Hematopoietic multipotent progenitor cell treated with erythropoietin and hydrocortisone succinate and interleukin-3 and kit ligand, for 8 days (in vitro differentiated cells): ENCODE measurements at regions not wholly inside any gene's neighbourhood (a gene's known extent, or its start where the extent isn't known, plus 50 kb on each side); places are given as distances from the start of the nearest gene placed in this dataset.
A peak's percentile ranks its signal among the peaks of the same experiment; 100 is the strongest.

ENCODE experiments used
- DNase-seq: peaks from one replicate; pipeline ENCODE4 v3.0.0-alpha.2; 2015

DNA sequence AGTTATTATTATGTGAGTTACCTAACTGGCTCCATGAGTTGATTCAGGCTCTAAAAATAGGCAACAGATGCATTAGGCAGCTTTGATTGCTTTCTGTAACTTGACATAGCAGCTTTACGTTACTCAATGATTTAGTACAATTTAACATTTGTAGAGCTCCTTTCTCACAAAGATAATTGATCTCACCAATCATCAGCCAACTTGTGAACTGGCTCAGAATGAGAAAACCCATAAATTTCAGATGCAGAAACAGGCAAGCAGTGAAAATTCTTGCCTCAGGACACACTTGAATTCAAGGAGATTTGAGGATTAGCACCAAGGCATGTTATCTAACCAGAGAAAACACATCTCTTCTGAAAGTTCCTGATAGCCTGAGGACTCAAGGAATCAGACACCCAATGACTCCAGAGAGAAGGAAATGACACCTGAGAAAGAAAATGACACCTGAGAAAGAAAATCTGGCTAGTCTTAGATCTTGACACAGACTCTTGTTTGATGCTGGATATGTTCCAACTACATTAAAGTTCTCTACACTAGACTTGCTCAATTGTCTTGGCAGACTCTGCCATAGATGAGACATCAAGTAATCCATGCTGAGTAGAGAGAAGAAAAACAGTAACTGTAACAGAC lies 315.1 kb upstream of the CBLB start:
- DNase-seq = no peak

DNA sequence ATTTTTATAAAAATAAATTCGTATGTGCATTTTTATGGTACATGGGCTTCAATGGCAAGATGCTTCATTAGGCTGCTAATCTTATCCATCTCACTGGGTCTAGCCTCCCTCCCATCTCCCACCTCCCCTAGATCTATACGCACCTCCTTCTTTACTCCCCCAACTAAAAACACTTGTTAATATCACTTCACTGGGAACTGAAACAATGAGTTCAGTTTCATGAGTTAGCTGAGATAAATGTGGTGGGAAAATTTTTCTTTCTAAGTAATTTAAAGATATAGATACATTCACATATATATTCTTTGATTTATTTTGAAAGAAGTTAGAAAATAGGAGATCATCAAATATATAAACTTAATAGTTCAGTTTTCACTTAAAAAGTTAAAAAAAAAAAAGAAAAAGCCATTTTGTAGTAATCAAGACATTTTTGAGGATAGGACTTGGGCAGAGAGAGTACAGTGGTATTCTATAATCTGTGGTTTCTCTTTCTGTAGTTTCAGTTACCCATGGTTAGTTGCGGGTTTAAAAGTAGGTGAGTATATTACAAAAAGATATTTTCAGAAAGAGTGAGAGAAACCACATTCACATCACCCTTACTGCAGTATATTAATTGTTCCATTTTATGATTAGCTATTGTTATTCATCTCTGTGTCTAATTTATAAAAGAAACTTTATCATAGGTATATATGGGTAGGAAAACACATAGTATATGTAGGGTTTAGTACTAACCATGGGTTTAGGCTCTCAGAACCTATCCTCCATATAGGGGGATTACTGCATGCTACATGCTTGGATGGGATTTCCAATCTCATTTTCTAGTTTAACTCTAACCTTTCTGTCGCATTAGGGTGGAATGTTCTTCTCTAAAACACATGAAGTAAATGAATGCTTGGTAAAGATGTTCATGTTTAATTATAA lies 316.0 kb upstream of the CBLB start:
- no peak for DNase-seq

DNA sequence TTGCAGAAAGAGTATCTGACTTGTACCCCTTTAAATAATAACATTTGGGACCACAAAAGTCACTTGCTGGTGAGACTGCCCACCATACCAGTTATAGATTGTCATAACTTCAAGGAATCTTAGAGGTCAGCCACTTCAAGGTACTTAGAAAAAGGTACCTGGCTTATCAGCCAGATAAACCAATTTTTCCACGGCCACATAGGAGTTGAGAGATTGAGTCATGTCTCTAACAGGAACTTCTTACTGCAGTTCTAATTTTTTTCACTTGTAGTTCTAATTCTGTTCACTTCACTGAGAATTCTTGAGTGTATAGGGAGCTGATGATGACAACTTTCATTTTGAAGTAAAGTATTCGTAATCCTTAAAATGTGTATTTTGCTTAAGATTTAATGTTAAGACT lies 317.1 kb upstream of the CBLB start:
- DNase-seq = no peak

DNA sequence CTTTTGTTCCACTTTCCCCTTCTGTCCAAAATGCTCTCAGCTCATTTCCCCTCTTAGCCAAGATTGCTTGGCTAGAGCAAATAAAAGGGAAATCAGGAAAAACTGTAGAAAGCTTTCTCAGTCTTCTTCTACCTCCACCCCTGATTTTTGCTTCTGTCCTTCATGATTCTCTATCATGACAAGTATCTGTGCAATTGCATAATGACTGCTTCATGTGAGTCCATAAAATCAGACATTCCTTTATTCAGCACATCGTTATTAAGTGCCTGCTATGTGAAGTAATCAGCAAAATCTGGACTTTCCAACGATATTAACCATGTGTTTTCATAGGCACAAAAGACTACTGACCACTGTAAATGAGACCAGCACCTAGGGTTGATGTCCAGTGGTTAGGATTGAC lies 321.5 kb upstream of the CBLB start:
- DNase-seq = no peak

DNA sequence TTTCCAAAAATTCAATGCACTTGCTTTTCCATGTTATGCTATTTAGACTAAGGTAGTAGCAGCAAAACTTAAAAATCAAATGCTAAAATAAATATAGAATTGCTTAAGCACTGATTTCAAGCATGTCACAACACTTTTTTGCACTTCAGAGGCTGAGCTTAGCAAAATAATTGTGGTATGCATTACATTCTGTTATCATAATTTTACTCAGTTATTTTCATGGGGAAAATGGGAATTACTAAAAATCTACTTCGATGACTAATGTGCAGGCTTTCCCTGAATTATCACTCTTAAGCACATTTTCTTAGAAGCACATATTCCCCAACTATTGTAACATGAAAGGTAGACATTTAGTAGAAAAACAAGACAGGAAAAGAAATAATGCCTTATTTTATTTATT lies 322.4 kb upstream of the CBLB start:
- no peak for DNase-seq

DNA sequence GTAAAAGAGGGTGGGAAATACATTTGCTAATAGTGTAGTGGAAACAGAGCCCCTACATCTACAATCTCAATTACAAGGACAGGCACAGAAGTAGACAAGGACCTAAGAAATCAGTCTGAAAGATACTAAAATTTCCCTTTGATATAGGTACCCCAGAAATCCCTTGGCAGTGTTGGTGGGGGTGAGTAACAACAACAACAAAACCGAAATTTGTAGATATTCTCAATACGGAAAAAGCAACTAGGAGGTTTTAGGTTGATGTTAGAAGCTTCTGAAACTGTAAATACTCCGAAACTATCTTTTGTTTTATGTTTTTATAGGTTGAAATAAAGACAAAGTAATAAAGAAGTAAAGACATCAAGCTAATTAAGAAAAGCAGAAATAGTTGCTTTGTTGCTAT lies 323.1 kb upstream of the CBLB start:
- no peak for DNase-seq

GRCh38 chr3:106193876-106194275 lies 325.1 kb upstream of the CBLB start:
- no peak for DNase-seq

DNA sequence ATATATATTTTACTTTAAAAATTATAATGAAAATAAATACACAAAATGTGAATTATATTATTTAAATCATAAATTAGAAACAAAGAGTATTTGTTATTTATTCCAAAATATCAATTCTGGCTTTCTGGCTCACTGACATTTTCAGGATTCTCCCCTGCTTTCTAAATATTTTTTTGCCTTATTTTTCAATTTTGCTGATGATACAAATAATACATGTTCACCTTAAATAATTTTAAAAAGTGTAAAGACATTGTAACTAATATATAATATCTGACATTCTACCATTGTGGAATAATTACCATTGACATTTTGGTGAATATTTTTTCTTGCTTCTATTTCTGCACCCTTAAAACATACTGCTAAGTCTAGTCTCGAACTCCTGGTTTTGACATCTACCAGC lies 325.9 kb upstream of the CBLB start:
- no peak for DNase-seq

GRCh38 chr3:106197532-106198194 lies 328.9 kb upstream of the CBLB start:
- peak; percentile 19 for DNase-seq

GRCh38 chr3:106204160-106204868 lies 335.5 kb upstream of the CBLB start:
- no peak for DNase-seq

DNA sequence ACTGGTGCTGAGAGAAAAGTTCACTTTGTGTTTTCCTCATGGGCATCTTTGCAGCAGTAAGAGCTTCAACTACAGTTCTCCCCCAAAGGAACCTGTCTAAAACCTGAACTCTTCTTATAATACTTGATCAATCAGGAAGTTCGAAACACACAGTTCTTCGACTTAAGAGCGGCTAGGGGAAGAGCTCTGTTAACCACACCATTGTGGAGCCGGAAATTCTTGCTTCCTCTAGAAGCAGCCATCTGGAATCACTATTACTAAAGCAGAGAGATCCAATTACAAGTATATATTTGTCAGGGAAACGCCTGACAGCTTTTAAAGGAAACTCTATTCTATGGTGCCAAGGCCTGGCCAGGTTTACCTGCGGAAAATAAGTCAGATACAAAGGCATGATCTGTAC lies 337.3 kb upstream of the CBLB start:
- DNase-seq = no peak

GRCh38 chr3:106206613-106207012 lies 337.8 kb upstream of the CBLB start:
- DNase-seq = no peak

DNA sequence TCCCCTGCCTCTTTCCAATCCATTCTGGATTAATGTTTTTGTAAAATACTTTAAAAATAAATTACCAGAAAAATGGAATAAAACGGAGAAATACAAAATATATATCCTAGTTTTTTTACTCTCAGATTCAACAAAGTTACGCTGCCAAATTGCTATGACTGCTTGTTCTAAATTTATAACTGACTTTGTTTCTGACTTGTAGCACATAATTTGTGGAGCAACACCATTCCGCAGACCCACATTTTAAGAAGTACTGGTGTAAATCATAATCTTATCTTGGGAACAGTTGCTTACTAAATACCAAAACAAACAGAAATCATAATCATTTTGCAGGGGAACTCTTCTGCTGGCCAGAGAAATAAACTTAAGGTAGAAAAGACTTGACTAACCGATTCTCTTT lies 339.4 kb upstream of the CBLB start:
- no peak for DNase-seq

GRCh38 chr3:106208967-106209366 lies 340.2 kb upstream of the CBLB start:
- peak; percentile 4 for DNase-seq

DNA sequence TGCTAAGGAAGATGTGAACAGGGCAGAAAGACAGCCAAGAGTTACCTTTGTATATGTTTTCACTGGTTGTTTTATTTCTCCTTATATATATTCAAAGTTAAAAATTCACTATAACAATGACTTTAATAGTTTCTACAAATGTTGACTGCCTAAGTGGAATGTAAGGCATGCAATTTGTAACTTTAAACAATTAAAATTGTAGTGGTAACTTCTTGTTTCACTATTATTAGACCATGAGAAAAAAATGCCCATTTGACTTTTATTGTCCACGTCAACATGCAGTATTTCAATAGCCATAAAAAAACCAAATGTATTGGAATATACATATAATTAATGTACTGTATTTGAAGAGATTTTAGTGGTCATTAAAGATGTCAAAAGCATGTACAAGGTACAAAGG lies 340.7 kb upstream of the CBLB start:
- DNase-seq = no peak

GRCh38 chr3:106210923-106211322 lies 342.1 kb upstream of the CBLB start:
- no peak for DNase-seq

GRCh38 chr3:106212665-106213222 lies 343.9 kb upstream of the CBLB start:
- no peak for DNase-seq

GRCh38 chr3:106213954-106214353 lies 345.1 kb upstream of the CBLB start:
- DNase-seq = no peak

- no peak for DNase-seq
Measured at GRCh38 chr3:106214641-106215040, 345.8 kb upstream of the CBLB start.

DNA sequence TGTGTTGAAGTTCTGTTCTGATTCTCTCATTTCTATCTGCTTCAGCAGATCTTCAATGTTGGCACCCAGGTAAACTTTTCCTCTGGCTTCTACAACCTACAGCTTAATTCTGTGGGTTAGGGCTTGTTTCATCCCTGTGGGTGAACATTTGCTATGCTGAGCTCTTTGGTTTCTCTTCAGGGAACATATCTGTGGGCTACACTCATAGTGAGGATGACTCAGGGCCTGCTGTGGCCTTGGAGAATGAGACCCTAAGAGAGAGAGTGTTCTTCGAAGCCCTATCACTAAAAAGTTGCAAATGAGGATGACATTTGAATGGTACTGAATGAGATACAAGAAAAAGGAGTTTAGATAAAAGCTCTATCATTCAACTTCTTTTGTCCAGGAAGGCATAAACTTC lies 346.2 kb upstream of the CBLB start:
- no peak for DNase-seq

- DNase-seq = no peak
Measured at GRCh38 chr3:106217745-106218144, 348.9 kb upstream of the CBLB start.

- DNase-seq = no peak
Measured at GRCh38 chr3:106227068-106227467, 358.3 kb upstream of the CBLB start.

- DNase-seq = no peak
Measured at GRCh38 chr3:106228271-106228670, 359.5 kb upstream of the CBLB start.
